DOHH2 (cell line): ENCODE measurements at regions not wholly inside any gene's neighbourhood (a gene's known extent, or its start where the extent isn't known, plus 50 kb on each side); places are given as distances from the start of the nearest gene placed in this dataset.

Experiments
- H3F3A ChIP-seq: fragments of 200-600 bp; sonication (generic), shearing (Covaris generic); 2 replicates; pipeline ENCODE4 v1.6.0; 2016; ENCODE audit warnings: antibody characterized with exemption, mild to moderate bottlenecking; ENCODE audit not compliant: control insufficient read depth, insufficient read depth
- H3K27ac ChIP-seq: fragments of 200-600 bp; sonication (generic); 2 replicates; pipeline ENCODE4 v1.5.1; 2014; ENCODE audit warnings: low read depth, mild to moderate bottlenecking, low read length, moderate library complexity
- H3K27me3 ChIP-seq: fragments of 200-600 bp; sonication (generic); 2 replicates; pipeline ENCODE4 v1.6.1; 2014; ENCODE audit warnings: mild to moderate bottlenecking, low read length, mixed read lengths; ENCODE audit not compliant: control insufficient read depth
- H3K36me3 ChIP-seq: fragments of 200-600 bp; sonication (generic); 2 replicates; pipeline ENCODE4 v1.6.1; 2014; ENCODE audit warnings: mild to moderate bottlenecking, low read length, moderate library complexity, mixed read lengths; ENCODE audit not compliant: control insufficient read depth
- H3K4me1 ChIP-seq: fragments of 200-600 bp; sonication (generic); 2 replicates; pipeline ENCODE4 v1.6.1; 2014; ENCODE audit warnings: mild to moderate bottlenecking, low read length, mixed read lengths; ENCODE audit not compliant: control insufficient read depth
- H3K4me2 ChIP-seq: fragments of 200-600 bp; sonication (generic); 2 replicates; pipeline ENCODE4 v1.6.0; 2014; ENCODE audit warnings: mild to moderate bottlenecking, low read length, moderate library complexity
- H3K4me3 ChIP-seq: fragments of 200-600 bp; sonication (generic); 2 replicates; pipeline ENCODE4 v1.5.1; 2014; ENCODE audit warnings: mild to moderate bottlenecking, low read length, mixed read lengths
- H3K79me2 ChIP-seq: fragments of 200-600 bp; sonication (generic); 2 replicates; pipeline ENCODE4 v1.6.1; 2014; ENCODE audit warnings: mild to moderate bottlenecking, low read length, mixed read lengths; ENCODE audit not compliant: control insufficient read depth
- H3K9me2 ChIP-seq: fragments of 200-600 bp; sonication (generic); replicated peaks from 2 replicates; pipeline ENCODE4 v1.6.1; 2014; ENCODE audit warnings: mild to moderate bottlenecking, low read length, mixed read lengths; ENCODE audit not compliant: control insufficient read depth
- H3K9me3 ChIP-seq: fragments of 200-600 bp; sonication (generic); 2 replicates; pipeline ENCODE4 v1.6.1; 2014; ENCODE audit warnings: antibody characterized with exemption, low read length, mixed read lengths; ENCODE audit not compliant: control insufficient read depth, insufficient read depth
- H4K20me1 ChIP-seq: fragments of 200-600 bp; sonication (generic); 2 replicates; pipeline ENCODE4 v1.6.0; 2014; ENCODE audit warnings: low read depth, mild to moderate bottlenecking, antibody characterized with exemption, low read length, moderate library complexity; ENCODE audit not compliant: control insufficient read depth, insufficient read depth
- EZH2phosphoT487 ChIP-seq: fragments of 200-600 bp; sonication (generic); IDR thresholded peaks from 2 replicates; pipeline ENCODE4 v1.6.1; 2017; ENCODE audit warnings: borderline replicate concordance, mild to moderate bottlenecking, antibody characterized with exemption, low read length, moderate library complexity, mixed read lengths
- TF ChIP-seq, protein P1 (sequence below): fragments of 200-600 bp; sonication (generic); IDR thresholded peaks from one replicate; pipeline ENCODE4 v1.5.1; 2014; ENCODE audit warnings: antibody characterized with exemption, mild to moderate bottlenecking, low read depth, low read length; ENCODE audit not compliant: poor library complexity, severe bottlenecking

DNA sequence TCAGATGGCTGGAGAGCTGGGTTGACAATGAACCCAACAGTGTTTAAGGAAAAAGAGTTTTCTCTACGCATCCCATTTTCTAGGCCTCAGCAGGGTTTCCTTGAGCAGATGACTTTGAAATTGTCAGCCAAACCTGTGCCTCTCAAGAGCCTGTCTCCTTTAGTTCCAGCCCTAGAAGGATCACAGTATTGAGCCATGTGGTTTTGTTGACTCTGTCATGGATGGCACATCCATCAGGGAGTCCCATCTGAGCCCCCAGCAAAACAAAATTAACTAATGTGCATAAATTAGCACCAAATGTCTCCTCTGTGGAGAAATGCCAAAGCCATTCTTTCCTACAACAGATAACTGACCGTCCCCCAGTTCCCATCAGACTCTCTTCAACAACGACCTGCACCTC is 103.8 kb upstream of the BLID start:
- TF ChIP-seq, protein P1, sequence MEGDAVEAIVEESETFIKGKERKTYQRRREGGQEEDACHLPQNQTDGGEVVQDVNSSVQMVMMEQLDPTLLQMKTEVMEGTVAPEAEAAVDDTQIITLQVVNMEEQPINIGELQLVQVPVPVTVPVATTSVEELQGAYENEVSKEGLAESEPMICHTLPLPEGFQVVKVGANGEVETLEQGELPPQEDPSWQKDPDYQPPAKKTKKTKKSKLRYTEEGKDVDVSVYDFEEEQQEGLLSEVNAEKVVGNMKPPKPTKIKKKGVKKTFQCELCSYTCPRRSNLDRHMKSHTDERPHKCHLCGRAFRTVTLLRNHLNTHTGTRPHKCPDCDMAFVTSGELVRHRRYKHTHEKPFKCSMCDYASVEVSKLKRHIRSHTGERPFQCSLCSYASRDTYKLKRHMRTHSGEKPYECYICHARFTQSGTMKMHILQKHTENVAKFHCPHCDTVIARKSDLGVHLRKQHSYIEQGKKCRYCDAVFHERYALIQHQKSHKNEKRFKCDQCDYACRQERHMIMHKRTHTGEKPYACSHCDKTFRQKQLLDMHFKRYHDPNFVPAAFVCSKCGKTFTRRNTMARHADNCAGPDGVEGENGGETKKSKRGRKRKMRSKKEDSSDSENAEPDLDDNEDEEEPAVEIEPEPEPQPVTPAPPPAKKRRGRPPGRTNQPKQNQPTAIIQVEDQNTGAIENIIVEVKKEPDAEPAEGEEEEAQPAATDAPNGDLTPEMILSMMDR = no peak
- TF ChIP-seq EZH2phosphoT487 = no peak
- H3K4me1 ChIP-seq = no peaks in the 10 kb centered on the region
- H3F3A ChIP-seq = no peaks in the 10 kb centered on the region
- H3K4me3 ChIP-seq = no peak overlapping the region
- no peaks in the 10 kb centered on the region for H4K20me1 ChIP-seq
- no peak overlapping the region for H3K4me2 ChIP-seq
- no peak overlapping the region for H3K27ac ChIP-seq
- no peaks in the 10 kb centered on the region for H3K9me3 ChIP-seq
- H3K27me3 ChIP-seq = no peaks in the 10 kb centered on the region
- no peaks in the 10 kb centered on the region for H3K36me3 ChIP-seq
- no peaks in the 10 kb centered on the region for H3K9me2 ChIP-seq
- H3K79me2 ChIP-seq = no peaks in the 10 kb centered on the region

DNA sequence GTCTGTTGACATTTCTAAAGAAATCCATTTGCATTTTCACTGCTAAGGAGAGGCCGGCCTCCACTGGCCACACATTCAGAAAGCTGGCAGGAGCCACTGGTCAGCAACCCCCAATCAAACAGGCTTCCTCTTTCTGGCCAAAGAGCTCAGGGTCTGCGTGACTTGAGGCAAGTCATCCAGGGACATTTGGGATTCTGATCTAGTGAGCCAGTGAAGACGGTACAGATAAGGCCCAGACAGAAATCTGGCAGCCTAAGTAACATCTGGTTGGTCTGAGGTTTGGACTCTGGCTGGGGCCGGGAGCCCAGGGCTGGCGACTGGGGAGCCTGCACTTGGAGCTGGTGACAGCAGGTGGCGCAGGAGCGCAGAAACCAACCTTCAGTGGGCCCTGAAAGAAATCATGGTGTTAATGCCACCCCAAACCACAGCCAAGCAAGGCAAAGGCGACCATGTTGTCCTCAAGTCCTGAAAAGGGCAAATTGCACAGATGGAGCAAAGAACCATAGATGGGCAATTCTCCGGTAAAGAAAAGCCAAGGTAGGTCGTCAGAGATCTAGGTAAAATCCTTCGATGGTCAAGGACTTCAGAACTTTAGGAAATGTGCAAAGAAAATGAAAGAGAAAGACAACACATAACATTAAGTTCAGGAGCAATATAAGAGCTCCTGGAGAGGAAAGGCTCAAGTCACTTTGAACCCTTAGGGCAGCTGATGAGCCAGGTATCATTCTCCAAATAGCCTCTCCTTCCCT is 99.4 kb upstream of the BLID start:
- Histone ChIP-seq H3K4me3 (no peak overlapping the region), H3K27me3 (no peaks in the 10 kb centered on the region), H4K20me1 (no peaks in the 10 kb centered on the region), H3K36me3 (no peaks in the 10 kb centered on the region), H3K27ac (no peak overlapping the region), H3K79me2 (no peaks in the 10 kb centered on the region), H3K9me2 (no peaks in the 10 kb centered on the region), H3K9me3 (no peaks in the 10 kb centered on the region), H3K4me1 (no peaks in the 10 kb centered on the region), H3F3A (no peaks in the 10 kb centered on the region), H3K4me2 (no peak overlapping the region)
- no peak for TF ChIP-seq EZH2phosphoT487
- TF ChIP-seq, protein P1 = peak; percentile 92

DNA sequence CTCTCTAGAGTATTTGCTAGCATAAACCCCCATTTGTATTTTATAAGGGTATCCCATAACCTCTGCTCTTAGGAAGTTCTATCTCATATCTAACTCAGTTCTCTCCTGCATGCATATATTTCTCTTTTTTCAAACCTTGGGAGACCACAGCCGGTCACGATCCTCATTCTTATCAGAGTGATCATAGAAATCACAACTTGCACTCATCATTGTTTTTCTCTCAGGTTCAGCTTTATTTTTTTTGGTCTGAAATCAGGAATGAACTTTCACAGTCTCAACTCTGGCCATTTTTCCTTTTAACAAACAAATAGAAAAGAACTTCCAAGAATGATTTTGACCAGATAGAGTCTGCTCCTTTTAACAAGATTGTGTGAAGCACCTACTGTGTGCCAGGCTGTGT is 98.6 kb upstream of the BLID start:
- Histone ChIP-seq H3K4me3 (no peak overlapping the region), H3K27ac (no peak overlapping the region), H3K27me3 (no peaks in the 10 kb centered on the region), H3K36me3 (no peaks in the 10 kb centered on the region), H3K9me2 (no peaks in the 10 kb centered on the region), H3K4me1 (no peaks in the 10 kb centered on the region), H4K20me1 (no peaks in the 10 kb centered on the region), H3K9me3 (no peaks in the 10 kb centered on the region), H3K4me2 (no peak overlapping the region), H3K79me2 (no peaks in the 10 kb centered on the region), H3F3A (no peaks in the 10 kb centered on the region)
- no peak for TF ChIP-seq EZH2phosphoT487
- TF ChIP-seq, protein P1 = no peak
